ENCODE measurements at regions not wholly inside any gene's neighbourhood (a gene's known extent, or its start where the extent isn't known, plus 50 kb on each side); places are given as distances from the start of the nearest gene placed in this dataset.

DNA sequence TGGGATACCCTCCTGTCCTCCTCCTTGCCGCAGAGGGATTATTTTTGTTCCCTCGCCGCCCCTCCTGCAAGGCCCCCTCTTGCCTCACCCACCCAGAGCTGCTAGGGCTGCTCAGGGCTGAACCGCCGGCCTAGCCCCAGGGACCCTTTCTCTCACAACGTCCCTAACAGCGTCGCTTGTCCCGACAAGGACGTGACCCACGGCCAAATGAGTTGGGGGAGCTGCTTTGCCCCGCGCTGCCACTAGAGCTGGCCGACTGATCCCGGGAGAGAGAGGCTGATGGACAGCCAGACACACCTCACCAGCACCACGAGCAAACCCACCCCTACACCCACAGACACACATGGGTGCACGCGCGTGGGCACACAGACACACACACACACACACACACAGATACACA is 154.6 kb upstream of the ALG10B start:
- TF ChIP-seq POLR2A (IDR thresholded peaks at IDR 0.05): no peak
- TF ChIP-seq, protein P1, sequence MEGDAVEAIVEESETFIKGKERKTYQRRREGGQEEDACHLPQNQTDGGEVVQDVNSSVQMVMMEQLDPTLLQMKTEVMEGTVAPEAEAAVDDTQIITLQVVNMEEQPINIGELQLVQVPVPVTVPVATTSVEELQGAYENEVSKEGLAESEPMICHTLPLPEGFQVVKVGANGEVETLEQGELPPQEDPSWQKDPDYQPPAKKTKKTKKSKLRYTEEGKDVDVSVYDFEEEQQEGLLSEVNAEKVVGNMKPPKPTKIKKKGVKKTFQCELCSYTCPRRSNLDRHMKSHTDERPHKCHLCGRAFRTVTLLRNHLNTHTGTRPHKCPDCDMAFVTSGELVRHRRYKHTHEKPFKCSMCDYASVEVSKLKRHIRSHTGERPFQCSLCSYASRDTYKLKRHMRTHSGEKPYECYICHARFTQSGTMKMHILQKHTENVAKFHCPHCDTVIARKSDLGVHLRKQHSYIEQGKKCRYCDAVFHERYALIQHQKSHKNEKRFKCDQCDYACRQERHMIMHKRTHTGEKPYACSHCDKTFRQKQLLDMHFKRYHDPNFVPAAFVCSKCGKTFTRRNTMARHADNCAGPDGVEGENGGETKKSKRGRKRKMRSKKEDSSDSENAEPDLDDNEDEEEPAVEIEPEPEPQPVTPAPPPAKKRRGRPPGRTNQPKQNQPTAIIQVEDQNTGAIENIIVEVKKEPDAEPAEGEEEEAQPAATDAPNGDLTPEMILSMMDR (IDR thresholded peaks at IDR 0.05): no peak

Data from gastroesophageal sphincter (tissue), 3 donors.